GM12878 (cell line): ENCODE measurements at regions not wholly inside any gene's neighbourhood (a gene's known extent, or its start where the extent isn't known, plus 50 kb on each side); places are given as distances from the start of the nearest gene placed in this dataset.

ENCODE experiments used
- IKZF1 ChIP-seq: fragments of 450-650 bp; conservative IDR thresholded peaks from 2 replicates; pipeline ENCODE4 v1.6.1; 2017; ENCODE audit warnings: antibody characterized with exemption, mild to moderate bottlenecking
- MLLT1 ChIP-seq: fragments of 450-650 bp; IDR thresholded peaks from 2 replicates; pipeline ENCODE4 v1.6.1; 2016; ENCODE audit warnings: mild to moderate bottlenecking
- MYB ChIP-seq: fragments of 150-350 bp; IDR thresholded peaks from 2 replicates; pipeline ENCODE4 v1.6.1; 2014; ENCODE audit warnings: mild to moderate bottlenecking, low read depth, low read length, borderline replicate concordance
- NFYA ChIP-seq: IDR thresholded peaks from 2 replicates; pipeline ENCODE4 v1.6.1; 2011; ENCODE audit warnings: low read depth, mild to moderate bottlenecking, low read length, improper control_type of control experiment, borderline replicate concordance
- NFYB ChIP-seq: IDR thresholded peaks from 2 replicates; pipeline ENCODE4 v1.6.1; 2011; ENCODE audit warnings: low read depth, mild to moderate bottlenecking, low read length, improper control_type of control experiment, moderate library complexity; ENCODE audit not compliant: insufficient read depth
- SMAD1 ChIP-seq: fragments of 450-650 bp; IDR thresholded peaks from 2 replicates; pipeline ENCODE4 v1.6.1; 2018; ENCODE audit warnings: mild to moderate bottlenecking, low read depth; ENCODE audit not compliant: partially characterized antibody
- STAT3 ChIP-seq: IDR thresholded peaks from 2 replicates; pipeline ENCODE4 v1.6.1; 2011; ENCODE audit warnings: low read depth, low read length, improper control_type of control experiment
- ZNF274 ChIP-seq: IDR thresholded peaks from one replicate; pipeline ENCODE4 v1.8.0; 2011; ENCODE audit not compliant: insufficient read length, insufficient read depth
- TF ChIP-seq, protein P1 (sequence below): fragments of 450-650 bp; IDR thresholded peaks from 2 replicates; pipeline ENCODE4 v1.6.1; 2017; ENCODE audit warnings: mild to moderate bottlenecking, moderate library complexity

DNA sequence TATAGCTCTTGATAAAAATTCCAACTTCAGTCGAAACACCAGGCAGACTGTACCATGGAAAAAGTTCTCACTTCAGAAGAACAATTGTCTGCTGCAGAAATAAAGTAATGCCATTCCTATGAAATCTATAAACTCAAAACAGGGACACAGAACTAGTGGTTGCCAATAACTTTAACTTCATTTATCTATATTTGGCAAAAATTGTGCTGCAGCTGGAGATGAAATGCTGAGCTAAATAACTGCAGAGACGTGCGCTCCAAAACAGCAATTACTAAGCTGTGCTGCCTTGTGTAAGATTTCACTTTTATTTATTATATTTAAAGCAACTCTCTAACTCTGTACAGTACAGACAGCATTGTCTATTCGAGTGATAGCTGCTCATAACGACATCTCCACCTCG, 540.1 kb upstream of the ID2 start (continued):
- TF ChIP-seq NFYB (no peak), MLLT1 (no peak), ZNF274 (no peak), STAT3 (no peak), IKZF1 (no peak), MYB (no peak), SMAD1 (no peak), NFYA (no peak)
- TF ChIP-seq, protein P1, sequence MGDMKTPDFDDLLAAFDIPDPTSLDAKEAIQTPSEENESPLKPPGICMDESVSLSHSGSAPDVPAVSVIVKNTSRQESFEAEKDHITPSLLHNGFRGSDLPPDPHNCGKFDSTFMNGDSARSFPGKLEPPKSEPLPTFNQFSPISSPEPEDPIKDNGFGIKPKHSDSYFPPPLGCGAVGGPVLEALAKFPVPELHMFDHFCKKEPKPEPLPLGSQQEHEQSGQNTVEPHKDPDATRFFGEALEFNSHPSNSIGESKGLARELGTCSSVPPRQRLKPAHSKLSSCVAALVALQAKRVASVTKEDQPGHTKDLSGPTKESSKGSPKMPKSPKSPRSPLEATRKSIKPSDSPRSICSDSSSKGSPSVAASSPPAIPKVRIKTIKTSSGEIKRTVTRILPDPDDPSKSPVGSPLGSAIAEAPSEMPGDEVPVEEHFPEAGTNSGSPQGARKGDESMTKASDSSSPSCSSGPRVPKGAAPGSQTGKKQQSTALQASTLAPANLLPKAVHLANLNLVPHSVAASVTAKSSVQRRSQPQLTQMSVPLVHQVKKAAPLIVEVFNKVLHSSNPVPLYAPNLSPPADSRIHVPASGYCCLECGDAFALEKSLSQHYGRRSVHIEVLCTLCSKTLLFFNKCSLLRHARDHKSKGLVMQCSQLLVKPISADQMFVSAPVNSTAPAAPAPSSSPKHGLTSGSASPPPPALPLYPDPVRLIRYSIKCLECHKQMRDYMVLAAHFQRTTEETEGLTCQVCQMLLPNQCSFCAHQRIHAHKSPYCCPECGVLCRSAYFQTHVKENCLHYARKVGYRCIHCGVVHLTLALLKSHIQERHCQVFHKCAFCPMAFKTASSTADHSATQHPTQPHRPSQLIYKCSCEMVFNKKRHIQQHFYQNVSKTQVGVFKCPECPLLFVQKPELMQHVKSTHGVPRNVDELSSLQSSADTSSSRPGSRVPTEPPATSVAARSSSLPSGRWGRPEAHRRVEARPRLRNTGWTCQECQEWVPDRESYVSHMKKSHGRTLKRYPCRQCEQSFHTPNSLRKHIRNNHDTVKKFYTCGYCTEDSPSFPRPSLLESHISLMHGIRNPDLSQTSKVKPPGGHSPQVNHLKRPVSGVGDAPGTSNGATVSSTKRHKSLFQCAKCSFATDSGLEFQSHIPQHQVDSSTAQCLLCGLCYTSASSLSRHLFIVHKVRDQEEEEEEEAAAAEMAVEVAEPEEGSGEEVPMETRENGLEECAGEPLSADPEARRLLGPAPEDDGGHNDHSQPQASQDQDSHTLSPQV: no peak
